CD4-positive, alpha-beta T cell treated with Interleukin-15 for 1 hour (primary cell): ENCODE measurements at regions not wholly inside any gene's neighbourhood (a gene's known extent, or its start where the extent isn't known, plus 50 kb on each side); places are given as distances from the start of the nearest gene placed in this dataset.

ENCODE experiments used
- DNase-seq: peaks from one replicate; pipeline ENCODE4 v3.0.0-alpha.2; 2020

DNA sequence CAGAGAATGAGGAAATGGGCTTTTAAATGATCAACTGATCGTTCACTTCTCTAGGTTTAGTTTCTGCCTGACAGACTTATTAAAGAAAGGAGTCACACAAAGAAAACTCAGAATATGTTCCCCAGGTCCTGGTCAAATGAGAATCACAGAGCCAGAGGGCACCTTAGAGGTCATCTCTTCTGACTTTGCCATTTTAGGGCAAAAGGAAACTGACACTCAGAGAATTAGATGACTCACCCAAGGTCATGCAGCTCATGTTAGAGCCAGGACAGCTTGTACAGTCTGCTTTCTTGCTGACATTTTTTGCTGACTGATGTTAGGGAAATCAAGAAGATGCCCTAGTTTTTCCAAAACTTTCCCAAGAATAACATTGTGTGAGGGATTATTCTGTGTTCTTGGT is 312.7 kb upstream of the SP8 start:
- no peak for DNase-seq

DNA sequence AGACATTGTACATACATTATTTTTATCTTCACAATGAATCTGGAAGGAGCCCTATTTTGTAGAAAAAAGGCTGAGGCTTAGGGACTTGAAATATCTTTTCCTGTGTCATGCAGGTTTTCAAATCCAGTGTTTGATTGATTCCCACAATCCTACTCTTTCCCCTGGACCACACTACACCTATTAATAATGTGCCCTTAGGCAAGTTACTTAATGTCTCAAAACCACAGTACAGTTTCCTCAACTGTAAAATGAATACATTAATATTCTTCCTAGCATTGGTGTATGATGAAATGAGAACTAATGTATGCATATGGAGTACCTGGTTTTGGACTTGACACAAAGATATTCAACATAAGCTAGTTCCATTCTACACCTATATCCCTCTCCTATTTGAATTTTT is 313.3 kb upstream of the SP8 start:
- no peak for DNase-seq

DNA sequence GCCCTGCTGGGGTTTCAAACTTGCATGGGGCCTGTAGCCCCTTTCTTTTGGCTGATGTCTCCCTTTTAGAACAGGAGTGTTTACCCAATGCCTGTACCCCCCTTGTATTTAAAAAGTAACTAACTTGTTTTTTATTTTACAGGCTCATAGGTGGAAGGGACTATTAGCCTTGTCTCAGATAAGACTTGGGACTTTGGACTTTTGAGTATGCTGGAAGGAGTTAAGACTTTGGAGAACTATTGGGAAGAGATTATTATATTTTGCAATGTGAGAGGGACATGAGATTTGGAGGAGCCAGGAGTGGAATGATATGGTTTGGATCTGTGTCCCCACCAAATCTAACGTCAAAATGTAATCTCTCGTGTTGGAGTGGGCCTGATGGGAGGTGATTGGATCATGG is 314.9 kb upstream of the SP8 start:
- DNase-seq = no peak

DNA sequence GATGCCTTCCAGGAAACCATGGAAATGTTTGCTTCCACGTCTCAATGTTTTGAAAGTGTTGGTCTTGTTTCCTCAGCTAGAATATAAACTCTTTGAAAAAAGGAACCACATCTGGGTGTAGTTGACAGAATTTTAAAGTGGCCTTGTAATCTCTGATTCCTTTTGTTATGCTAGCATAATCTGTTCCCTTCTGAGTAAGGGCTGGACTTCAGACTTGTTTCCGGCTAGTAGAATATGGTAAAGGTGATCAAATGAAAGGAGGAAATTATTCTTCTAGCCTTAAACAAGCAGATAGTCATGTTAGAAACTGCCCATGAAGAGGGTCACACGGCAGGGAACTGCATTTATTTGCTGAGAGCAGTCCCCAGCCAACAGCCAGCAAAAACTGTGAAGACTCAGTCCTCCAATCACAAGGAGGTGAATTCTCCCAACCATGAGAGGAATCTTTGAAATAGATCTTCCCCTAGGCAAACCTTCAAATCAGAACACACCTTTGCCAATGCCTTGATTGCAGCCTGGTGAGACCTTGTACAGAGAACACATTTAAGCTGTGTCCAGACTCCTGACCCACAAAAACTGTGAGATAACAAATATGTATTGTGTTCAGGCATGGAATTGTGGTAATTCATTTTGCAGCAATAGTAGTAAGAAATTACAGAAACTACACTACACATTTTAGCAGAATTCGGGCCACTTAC is 316.9 kb upstream of the SP8 start:
- no peak for DNase-seq

DNA sequence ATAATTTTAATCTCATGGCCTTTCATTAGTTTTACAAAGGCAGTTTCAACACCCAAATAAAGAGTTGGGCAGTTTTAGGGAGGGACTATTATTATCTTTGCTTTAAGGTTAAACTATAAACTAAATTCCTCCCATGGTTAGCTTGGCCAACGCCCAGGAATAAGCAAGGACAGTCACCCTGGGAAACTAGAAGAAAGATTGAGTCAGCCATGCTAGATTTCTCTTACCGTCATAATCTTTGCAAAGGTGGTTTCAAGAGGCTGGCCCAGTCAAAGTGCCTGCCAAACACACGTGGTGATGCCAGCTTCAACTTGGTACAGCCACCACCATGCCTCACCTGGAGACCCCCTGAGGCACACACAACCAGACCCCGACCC is 317.4 kb upstream of the SP8 start:
- DNase-seq = no peak

DNA sequence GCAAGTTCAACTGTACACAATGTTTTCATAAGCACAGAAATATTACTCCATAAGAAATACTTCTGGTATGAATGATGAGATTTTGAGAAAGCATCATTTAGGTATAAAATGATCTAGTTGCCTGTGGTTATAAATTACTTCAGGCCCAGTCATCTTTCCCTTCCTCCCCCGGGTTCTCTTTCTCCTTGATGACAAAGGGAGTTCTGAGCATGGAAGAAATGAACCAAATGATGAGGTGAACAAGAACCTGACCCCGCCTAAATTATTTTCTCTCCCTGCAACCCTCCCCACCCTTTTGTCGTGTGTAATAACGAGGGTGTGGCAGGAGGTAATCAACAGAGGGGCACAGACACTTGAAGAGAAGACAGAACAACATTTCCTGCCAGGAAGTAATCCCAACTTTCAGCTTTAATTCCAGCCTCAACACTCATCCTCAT is 319.6 kb upstream of the SP8 start:
- no peak for DNase-seq

DNA sequence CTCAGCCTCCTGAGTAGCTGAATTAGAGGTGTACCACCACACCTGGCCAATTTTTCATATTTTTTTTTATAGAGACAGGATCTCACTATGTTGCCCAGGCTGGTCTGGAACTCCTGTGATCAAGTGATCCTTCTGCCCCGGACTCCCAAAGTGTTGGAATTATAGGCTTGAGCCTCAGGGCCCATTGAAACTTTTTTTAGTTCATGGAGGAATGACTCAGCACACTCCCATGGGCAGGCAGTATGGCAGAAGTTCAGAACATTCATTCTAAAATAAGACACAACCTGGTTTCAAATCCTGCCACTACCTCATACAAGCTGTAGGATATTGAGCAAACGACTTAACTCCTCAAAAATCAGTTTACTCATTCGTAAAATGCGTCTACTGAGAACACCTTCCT is 320.4 kb upstream of the SP8 start:
- no peak for DNase-seq

DNA sequence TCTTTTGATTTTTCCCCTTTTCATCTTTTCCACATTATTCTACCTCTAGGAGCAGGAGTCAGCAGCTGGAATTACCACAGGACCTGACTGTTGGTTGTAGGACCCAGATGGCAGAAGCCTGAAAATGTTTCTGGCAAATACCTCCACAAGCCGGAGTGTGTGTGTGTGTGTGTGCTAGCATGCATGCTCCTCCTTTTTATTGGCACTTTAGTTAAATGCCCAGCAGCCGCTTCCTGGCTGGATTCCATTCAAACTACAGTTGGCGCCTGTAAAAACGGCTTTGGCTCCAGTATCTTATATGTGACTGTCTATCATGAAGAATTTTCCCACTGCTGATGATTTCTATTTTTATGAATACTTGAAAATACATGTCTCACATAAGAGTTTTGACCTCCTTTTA is 319.7 kb upstream of the SP4 start:
- DNase-seq = no peak

DNA sequence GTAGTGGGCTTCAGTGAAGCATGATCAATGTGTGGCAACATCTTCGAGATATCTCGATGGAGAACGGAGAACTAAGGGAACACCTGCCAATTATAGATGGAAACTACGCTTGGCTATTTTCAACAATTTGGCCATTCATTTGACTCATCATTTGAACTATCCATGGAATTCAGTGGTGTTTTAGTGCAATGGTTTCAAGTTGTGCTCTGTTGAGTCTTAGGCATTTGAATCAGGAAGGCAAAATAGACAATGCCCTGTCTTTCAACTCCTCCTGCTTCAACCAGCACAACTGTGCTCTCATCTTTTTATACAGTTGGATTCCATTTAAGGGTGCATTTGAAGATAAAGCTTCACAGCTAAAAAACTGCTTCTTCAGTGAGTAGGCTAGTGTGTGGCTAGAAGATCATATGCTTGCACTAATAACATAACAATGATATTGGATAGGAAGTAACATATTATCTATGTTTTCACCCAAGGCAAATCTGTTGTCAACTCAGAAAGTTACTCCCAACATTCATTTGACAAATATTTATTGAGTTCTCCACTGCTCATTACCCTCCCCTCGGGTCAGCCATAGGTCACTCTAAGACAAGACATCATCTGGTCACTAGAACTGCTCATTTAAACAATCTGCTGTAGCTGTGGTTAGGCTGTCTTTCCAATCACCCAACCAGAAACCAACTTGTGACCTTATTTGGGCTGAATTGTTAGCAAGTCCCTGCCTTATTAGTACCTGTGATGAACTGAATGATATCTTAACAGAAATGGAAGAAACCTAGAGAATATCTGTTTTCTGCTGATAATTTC is 314.1 kb upstream of the SP4 start:
- DNase-seq = no peak

DNA sequence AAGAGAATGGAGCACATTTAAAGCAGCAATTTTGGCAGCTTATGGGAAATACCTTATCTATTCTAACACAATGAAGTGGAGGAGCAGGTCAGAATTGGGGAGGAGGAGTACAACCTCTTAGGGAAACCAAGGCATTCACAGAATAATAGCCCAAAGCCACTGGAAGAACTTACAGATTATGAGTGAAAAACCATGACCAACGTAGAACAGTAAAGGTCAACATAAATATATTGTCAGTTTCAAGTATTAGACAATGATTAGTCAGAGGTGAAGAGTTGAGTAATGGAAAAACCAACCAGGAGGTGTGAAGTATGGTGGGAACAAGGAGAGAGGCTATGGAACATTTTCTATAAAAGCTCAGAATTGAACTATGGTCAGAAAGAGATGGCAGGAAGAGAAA is 304.3 kb upstream of the SP4 start:
- DNase-seq = no peak

DNA sequence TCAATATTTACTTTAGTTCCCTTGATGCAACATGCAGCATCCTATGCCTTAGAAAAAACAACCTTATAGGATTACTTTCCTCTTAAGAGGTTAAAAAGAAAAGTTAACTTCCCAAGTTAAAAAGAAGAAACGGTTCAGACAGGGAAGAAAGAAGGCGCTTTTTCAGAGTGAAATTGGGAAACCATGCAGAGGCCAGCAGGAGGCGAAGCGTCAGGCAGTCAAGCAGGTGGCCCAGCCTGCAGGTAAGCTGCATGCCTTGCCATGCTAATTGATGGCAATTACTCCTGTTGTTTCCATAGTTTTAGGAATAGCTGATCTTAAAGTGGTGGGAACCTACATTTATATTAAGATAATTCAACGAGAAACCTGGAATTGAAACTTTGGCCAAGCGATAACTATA is 302.6 kb upstream of the SP4 start:
- DNase-seq = no peak

DNA sequence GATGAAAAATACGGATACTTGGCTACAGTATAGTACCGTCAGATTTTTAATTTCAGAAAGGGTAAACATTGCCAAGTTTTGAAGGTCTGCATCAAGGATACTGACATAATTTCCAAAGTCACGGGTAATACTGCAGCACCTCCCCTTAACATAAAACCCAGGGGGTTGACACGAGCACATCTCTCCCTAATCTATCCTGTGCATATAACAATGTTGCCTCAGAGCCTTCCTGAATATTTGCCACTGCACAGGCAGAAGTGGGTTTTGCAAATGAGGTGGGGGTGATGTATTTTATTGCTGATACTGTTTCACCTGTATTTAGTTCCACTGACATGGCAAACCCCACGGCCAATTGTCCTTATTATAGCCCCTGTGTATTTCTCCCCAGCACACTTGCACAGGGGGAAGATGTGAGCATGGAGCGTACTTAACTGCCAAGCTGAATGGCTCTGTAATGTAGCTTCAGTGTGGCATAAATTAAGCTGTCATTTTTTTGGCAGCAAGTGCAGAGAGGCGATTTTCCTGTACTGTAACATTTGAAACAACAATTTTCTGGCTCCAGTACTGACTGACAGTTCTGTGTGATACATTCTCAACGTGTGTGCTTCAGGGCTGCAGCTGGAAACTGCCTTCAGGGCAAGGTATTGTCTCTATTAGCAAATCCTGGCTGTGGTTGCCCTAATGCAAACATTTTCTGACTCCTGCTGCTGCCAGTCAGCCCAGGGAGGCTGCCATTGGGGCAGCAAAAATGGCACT is 299.6 kb upstream of the SP4 start:
- DNase-seq = no peak

DNA sequence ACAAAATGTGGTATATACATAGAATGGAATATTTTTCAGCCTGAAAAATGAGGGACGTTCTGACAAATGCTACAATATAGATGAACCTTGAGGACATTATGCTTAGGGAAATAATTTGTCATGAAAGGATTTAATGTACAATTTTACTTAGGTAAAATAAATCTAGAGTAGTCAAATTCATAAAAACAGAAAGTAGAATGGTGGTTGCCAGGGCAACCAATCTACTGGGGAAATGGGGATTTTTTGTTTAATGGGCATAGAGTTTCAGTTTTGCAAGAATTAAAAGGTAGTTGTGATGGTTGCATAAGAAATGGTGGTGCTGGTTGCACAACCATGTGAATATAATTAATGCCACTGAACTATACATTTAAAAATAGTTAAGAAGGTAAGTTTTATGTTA is 296.0 kb upstream of the SP4 start:
- DNase-seq = no peak

DNA sequence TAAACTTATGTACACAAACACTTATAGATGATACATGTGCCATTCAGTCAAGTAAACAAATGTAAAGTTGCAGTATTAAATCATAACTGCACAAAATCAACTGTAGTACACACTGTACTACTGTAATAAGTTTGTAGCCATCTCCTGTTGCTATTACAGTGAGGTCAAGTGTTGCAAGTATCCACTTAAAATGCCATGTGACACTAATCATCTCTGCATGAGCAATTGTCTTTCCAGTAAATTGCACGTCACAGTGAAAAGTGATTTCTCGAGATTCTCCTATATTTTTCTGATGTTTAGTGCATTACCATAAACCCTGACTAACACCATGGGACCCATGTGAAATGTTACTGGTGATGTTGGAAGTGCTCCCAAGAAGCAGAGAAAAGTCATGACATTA is 293.3 kb upstream of the SP4 start:
- no peak for DNase-seq

DNA sequence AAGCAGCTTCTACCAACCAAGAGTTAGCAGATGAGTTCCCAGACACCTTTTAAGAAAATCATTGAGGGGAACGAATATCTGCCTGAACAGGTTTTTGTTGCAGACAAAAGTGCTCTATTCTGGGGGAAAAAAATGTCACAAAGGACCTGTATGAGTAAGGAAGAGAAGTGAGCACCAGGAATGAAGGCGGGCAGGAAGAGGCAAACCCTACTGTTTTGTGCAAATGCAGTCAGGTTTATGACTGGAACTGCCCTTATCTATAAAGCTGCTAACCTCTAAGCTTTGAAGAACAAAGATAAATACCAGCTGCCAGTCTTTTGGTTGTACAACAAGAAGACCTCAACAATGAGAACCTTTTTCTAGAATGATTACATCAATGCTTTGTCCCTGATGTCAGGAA is 292.4 kb upstream of the SP4 start:
- DNase-seq = no peak

DNA sequence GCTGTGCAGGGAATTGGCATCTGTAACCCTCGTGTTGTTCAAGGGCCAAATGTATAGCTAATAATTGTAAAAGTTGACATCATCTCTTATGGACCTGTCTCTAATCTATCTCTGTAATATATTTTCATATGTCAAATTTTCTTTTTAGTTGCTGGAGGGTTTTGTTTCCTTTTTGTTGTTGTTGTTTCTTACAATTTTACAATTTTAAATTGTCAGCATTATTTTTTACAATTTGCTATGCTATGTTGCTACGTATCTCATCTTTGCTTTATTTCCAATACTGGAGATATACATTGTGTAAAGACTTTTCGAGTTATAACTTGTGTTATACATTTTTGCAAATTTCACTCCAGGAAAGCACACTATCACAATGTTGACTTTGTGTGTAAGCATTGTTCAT is 290.2 kb upstream of the SP4 start:
- DNase-seq = no peak

DNA sequence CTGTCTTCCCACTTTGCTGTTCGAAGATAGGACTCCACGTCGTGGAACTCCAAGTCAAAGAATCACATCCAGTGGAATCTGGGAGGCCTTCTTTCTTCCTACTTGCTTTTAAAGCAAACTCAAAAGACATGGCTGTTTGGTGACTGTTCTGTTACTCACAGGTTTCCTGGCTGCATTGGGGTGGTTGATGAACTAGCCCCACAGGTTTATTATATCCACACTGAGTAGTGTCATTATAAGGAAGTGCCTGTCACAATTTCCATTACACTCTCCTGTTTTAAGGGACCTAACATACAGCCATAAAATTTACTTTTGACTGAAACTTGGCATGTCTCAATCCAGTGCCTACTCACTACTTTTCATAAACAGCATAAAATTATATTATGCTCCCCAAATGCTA is 287.3 kb upstream of the SP4 start:
- no peak for DNase-seq

DNA sequence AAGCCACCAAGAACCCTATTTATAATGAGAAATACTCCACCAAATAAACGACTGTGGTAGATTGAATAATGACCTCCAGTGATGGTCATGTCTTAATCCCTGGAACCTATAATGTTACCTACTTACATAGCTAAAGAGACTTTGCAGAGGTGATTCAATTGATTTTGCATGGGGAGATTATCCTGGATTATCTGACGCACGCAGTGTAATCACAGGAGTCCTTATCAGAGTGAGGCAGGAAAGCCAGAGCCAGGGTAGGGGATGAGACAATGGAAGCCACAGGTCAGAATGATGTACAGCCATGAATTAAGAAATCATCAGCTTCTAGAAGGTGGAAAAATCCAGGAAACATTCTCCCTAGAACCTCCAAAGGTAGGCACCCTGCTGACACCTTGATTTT is 286.4 kb upstream of the SP4 start:
- DNase-seq = no peak

DNA sequence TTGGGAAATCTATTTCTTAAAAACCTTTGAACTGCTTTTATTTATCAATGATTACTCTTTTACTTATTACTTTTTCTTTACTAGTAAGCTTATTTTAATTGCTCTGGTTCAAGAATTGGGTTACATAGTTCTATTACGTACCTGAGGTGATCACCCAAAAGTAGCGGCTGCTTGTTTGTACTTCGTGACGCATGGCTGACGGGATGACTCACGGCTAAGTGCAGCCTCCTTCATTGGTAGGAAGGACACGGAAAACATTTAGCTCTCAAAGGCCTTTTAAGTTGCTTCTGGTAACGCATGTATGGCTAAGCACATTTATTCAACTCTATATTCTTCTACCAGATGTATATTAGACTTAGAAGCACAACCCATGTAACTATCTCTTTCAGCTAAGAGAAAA is 285.8 kb upstream of the SP4 start:
- no peak for DNase-seq

DNA sequence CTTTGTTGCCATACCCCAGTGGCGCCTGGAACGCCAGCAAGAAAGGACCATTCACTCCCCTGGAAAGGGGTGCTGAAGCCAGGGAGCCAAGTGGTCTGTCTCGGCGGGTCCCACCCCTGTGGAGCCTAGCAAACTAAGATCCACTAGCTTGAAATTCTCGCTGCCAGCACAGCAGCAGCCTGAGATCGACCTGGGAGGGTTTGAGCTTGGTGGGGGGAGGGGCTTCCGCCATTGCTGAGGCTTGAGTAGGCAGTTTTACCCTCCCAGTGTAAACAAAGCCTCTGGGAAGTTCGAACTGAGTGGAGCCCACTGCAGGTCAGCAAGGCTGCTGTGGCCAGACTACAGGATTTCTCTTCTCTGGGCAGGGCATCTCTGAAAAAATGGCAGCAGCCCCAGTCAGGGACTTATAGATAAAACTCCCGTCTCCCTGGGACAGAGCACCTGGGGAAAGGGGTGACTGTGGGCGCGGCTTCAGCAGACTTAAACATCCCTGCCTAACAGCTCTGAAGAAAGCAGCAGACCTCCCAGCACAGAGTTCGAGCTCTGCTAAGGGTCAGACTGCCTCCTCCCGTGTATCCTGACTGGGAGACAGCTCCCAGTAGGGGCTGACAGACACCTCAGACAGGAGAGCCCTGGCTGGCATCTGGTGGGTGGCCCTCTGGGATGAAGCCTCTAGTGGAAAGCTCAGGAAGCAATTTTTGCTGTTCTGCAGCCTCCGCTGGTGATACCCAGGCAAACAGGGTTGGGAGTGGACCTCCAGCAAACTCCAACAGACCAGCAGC is 281.1 kb upstream of the SP4 start:
- DNase-seq = no peak

DNA sequence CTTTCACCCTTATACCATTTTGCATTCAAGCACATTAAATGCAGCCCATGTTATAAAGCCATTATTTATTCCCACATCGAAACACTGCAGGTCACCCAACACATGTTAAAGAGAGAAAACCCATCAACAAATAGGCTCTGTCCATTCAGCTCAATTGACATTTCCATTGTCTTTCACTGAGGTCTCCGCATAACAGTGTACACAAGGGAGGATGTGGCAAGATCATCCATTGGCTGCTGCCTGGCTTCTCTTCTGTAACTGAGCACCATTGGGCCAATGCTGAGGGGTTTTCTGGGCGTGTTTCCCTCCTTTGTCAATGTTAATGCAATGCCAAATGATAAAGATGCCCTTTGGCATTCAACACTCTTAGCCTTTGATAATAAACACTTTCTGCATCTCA is 278.1 kb upstream of the SP4 start:
- no peak for DNase-seq

DNA sequence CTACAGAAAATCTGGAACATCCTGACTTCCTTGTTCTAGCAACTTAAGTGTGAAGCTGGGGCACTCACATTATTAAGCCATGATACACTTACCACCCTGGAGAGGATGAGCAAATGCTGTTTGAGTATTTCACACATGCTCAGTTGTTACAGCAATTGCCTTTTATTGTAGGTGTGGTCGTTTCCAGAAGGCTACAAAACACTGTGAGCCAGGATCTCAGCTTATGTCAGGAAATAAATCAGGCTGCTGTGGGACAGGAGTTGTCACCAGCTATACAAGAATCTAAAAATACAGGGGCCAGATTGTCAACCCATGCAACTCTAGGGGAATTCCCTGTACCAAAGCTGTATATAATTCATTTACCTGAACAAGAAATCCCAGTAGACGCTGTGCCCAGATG is 273.3 kb upstream of the SP4 start:
- DNase-seq = no peak

DNA sequence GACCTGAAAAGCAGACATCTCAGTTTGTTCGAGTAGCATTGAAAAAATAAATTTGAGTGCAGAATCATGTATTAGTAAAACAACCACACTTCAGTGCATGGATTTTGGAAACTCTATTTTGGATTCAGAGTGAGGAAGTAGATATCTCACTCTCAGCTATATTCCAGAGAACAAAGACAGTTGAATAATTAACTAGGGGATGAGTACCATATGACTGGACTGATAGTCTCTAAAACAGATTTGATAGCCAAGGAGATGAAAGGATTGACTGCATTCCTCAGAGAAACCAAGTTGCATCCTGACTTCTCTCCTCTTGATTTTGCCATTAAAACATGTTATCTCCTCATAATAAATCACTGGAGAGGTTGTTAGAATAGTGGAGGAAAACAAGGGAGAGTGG is 268.4 kb upstream of the SP4 start:
- DNase-seq = no peak
